Endothelial cell of hepatic sinusoid (primary cell): ENCODE measurements at regions not wholly inside any gene's neighbourhood (a gene's known extent, or its start where the extent isn't known, plus 50 kb on each side); places are given as distances from the start of the nearest gene placed in this dataset.

ENCODE experiments used
- in situ Hi-C: cut with HindIII; loops from 2 replicates; pipeline ENCODE4 v1.10.0; 2017; ENCODE audit warnings: low sequenced_read_pairs

GRCh38 chr13:110097013-110097412 is 209.9 kb downstream of the COL4A1 start:
- in situ Hi-C loops: no loop called here

GRCh38 chr13:110092831-110093247 is 214.1 kb downstream of the COL4A1 start:
- in situ Hi-C loops: no loop called here

GRCh38 chr13:110089815-110090214 is 217.1 kb downstream of the COL4A1 start:
- in situ Hi-C loops: no loop called here

GRCh38 chr13:110089100-110089499 is 217.9 kb downstream of the COL4A1 start:
- in situ Hi-C loops: no loop called here

GRCh38 chr13:110073982-110074381 is 233.0 kb downstream of the COL4A1 start:
- in situ Hi-C loops: no loop called here

- in situ Hi-C loops: no loop called here
Observed at GRCh38 chr13:110070511-110071120, 236.3 kb downstream of the COL4A1 start.

- in situ Hi-C loops: no loop called here
Observed at GRCh38 chr13:110070046-110070445, 236.9 kb downstream of the COL4A1 start.

- in situ Hi-C loops: no loop called here
Observed at GRCh38 chr13:110068176-110068473, 238.8 kb downstream of the COL4A1 start.

GRCh38 chr13:110067355-110068175 is 239.4 kb downstream of the COL4A1 start:
- in situ Hi-C loops: no loop called here

- in situ Hi-C loops: no loop called here
Observed at GRCh38 chr13:110065780-110066179, 241.2 kb downstream of the COL4A1 start.

- in situ Hi-C loops: no loop called here
Observed at GRCh38 chr13:110063490-110064421, 243.2 kb downstream of the COL4A1 start.

GRCh38 chr13:110062777-110063442 is 244.0 kb downstream of the COL4A1 start:
- in situ Hi-C loops: no loop called here

GRCh38 chr13:110062077-110062776 is 244.7 kb downstream of the COL4A1 start:
- in situ Hi-C loops: no loop called here

GRCh38 chr13:110061270-110061669 is 245.7 kb downstream of the COL4A1 start:
- in situ Hi-C loops: no loop called here

GRCh38 chr13:110057052-110057451 is 249.9 kb downstream of the COL4A1 start:
- in situ Hi-C loops: no loop called here

- in situ Hi-C loops: no loop called here
Observed at GRCh38 chr13:110056640-110057039, 250.3 kb downstream of the COL4A1 start.

GRCh38 chr13:110055089-110055488 is 251.9 kb downstream of the COL4A1 start:
- in situ Hi-C loops: no loop called here

- in situ Hi-C loops: no loop called here
Observed at GRCh38 chr13:110054041-110054440, 252.9 kb downstream of the COL4A1 start.

- in situ Hi-C loops: no loop called here
Observed at GRCh38 chr13:110047496-110047895, 259.5 kb downstream of the COL4A1 start.

- in situ Hi-C loops: no loop called here
Observed at GRCh38 chr13:110046811-110047210, 260.1 kb downstream of the COL4A1 start.
